GM19468 (cell line): ENCODE measurements at regions not wholly inside any gene's neighbourhood (a gene's known extent, or its start where the extent isn't known, plus 50 kb on each side); places are given as distances from the start of the nearest gene placed in this dataset.
"Not testable (repeated sequence)": the region's sequence is repeated elsewhere in the genome, so short reads cannot be mapped to it uniquely, and the experiment has no call there.

Experiments used
- ATAC-seq: cut with Tn5 transposase; IDR thresholded peaks from one replicate; pipeline ENCODE4 v1.9.1; 2021; ENCODE audit warnings: mild to moderate bottlenecking, moderate library complexity, moderate number of reproducible peaks; ENCODE audit not compliant: unreplicated experiment; ENCODE audit errors: extremely low read depth

DNA sequence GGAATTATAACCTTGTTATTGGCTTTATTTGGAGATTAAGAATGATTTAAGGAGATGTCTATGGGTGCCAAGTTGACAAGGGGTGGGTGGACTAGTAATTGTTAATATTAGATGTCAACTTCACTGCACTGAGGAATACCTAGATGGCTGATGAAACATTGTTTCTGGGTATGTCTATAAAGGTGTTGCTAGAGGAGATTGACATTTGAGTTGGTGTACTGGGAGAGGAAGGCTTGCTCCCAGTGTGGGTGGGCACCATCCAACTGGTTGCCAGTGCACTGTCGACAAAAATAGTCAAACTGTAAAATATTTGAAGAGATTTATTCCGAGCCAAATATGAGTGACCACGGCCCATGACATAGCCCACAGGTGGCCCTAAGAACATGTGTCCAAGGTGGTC lies 378.8 kb downstream of the NDFIP2 start:
- ATAC-seq, result no peak

DNA sequence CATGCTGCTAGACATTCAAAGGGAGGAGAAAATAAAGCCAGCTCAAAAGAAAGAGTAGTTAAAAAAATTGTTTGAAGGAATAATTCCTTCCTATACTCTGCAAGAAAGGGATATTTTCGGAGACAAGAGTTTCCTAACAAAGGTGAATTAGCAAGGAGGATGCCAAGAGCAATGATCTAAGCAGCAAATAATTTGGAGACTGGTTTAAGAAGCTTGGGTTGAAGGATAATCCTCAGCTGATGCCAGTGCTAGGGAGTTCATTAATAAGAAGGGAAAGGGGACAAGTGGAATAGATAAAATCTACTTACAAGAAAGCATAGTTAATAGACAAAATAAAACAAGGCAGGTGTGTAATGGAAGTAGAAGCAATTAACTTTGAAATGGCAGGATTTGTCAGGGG lies 372.3 kb downstream of the NDFIP2 start:
- ATAC-seq, result no peak

DNA sequence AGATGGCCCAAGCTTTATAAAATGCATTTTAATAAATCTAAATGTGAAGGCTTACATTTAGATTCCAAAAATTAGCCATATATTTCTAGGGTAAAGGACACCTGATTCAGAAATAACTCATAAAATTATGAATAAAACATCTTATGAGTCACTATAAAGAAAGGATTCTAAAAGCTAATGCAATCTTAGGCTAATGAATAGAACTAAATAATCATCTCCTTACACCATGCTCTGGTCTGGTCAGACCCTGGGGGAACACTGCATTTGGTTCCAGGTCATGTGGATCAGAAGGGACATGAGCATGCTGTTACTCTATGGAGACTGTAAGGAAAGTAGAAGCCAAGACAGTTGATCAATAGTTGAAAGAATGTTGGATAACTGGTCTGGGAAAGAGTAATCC lies 370.4 kb downstream of the NDFIP2 start:
- ATAC-seq, result no peak

DNA sequence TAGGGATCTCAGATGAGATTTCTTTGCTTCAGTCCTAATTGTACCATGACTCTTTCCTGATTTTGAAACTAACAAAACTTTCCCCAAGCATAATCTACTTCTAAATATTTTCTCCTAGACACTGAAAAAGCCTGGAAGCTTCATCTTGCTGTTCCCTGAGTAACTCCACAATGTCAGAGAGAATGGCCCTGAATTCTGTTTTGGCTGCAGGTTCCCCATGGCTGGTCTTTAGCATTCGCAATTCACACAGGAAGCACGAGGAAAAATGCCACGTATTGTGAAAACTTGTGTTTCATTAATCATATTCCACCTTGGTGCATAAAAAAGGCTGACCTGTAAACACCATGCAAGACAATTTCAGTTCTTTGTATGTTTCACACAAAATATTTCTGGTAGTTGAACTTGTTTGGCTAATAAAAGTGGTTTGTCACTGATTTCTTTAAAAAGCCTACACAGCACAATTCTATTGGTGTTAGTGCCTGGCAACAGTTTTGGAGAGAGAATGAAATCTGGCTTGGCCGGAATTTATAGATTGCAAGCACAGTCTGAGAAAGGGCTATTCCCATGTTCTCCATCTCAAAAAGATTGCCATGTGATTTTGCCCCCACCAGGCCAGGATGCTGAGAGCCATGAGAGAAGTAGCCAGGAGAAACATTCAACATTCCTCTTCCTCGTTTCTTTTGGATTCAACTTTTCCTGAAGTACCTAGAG lies 367.1 kb downstream of the NDFIP2 start:
- ATAC-seq, result no peak

DNA sequence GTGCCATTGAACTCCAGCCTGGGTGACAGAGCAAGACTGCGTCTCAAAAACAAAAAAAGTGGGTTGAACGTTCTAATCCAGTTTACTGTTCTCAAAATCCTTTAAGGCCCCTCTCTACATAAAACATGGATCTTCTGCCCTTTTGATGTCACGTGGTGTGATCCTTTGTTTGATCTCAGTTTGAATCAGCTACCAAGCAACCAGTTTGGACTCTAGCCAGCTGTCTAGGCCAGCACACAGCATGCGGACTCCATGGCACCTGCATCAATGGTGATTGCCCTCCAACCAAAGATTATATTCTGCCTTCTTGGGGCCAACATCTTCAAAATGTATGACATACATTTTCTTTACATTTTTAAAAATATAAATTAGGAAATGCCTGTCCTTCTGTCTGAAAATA lies 365.4 kb downstream of the NDFIP2 start:
- ATAC-seq, result no peak

DNA sequence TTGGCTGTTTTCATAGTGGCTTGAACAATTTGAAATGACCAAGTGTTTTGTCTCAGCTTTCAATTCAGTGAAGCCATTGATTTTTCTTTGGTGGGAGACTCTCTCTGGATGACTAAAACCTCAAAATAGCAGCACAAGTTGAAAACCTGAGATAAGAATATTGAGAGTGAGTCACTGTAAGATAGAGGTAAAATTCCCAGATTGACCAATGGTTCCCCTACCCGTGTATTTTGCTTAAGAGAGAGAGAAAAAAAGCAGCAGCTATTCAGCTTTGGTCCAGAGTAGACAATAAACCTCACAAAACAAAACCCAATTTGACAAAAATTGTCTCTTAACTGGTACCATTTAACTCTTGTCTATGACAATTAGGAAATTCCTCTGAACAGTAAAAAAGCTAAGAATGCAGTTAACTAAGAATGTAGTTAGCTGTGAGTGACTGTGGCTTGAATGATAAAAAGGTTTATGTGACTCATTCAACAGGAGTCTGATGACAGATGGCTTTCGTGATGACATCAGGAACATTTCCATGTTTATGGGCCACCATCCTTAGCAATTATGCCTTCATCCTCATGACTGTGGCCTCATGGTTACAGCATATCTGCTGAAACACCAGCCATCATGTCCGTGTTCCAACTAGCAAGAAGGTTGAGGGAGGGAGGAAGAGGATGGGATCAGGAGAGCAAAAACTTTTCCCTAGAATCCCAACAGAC lies 356.9 kb downstream of the NDFIP2 start:
- ATAC-seq, result no peak

DNA sequence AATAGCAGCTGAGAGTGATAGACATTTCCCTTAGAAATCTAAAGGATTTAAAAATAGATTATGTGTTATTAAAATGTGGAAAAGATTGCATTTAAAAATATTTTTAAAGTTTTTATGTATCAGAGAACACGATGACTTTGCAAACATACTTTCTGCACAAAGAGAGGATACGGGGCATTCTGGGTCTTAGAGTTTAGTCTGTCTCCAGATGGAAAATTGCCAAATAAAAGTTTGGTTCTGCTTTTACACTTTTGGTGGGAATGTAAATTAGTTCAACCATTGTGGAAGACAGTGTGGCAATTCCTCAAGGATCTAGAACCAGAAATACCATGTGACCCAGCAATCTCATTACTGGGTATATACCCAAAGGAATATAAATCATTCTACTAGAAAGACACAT lies 355.2 kb downstream of the NDFIP2 start:
- not testable (repeated sequence) for ATAC-seq

DNA sequence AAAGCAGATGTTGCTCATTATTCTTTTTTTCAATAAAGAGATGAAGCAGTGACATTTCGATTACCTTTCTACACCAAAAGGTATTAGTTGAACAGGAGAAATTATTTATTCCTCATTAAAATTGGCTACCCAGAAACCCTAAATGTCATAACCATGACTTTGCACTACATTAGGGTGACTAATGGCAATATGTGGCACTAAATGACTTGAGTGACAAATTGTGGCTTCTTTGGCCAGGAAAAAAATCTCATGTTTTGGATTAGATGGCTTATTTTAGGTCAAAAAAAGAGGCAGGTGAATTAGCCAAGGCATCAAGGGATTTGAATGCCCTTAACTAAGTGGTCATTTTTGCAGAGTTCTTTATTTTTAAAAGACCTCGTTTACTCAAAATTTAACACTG lies 353.9 kb downstream of the NDFIP2 start:
- ATAC-seq, result no peak

DNA sequence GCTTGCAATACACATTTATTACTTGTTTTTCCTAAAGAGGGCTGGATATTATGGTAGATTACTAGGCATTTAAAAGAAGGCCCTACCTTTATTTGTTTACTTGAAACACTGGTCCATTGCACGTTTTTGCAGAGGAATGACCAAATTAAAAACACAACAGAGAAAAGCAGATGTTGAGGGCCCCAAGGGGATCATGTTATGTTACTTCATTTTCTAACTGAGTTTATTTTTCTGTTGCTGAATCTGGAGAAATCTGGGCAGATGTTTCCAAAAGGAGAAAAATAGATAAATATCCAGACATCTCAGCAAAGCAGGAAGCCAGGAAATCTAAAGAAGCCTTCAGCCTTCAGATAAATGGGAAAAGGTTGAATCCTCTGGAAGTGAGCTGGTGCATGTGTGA lies 353.0 kb downstream of the NDFIP2 start:
- no peak for ATAC-seq

DNA sequence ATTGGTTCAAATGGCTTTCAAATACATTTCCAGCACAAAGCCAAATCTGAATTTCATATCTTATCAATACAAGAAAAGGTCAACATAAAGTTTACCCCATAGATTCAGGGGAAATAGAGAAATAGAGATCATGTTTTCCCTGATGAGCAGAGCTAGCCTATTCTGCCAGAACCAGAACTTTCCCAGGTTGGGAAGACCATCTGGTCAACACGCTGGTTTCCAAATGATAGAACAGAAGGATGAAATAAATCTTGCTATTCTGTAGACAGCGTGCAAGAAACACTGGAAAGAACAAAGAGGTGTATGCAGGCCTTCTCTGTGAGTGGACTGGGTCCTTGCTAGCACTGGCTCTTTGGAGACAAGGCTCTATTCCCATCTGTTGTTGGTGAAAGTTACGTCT lies 350.6 kb downstream of the NDFIP2 start:
- ATAC-seq, result no peak

DNA sequence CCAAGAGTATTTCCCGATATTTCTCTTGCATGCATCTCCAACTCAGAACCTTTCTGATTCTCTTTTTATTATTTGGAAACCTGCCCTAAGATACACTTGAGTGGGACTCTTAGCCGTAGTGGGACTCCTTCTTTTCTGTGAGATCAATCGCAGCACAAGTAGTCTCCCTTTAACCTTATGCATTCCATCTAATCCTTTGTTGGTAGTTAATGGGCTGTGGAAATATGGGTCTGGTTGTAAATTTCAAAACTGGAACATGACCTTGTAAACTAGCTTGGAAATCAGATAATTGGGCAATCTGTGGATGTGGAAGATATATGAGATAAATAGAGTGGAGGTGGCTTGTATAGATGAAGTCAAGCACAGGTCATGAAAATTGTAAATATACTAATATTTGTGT lies 350.0 kb downstream of the NDFIP2 start:
- no peak for ATAC-seq

DNA sequence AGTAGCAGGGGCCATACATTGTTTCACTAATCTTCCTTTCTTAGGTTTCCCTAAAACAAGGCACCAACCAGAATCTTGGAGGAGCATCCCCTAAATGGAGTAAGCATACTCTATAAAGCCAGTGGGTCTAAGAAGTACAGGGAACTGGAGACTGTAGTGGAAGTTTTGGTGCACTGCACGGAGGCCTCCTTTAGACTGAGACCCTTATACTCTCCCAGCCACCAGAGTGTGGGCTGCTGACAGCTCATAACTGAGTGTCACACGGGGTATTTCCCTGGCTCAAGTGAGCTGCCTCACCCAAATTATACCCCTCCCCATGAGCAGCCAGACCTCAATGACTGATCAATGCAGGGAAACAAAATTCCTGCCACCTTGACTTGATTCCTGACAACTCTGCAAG lies 349.5 kb downstream of the NDFIP2 start:
- ATAC-seq, result no peak

DNA sequence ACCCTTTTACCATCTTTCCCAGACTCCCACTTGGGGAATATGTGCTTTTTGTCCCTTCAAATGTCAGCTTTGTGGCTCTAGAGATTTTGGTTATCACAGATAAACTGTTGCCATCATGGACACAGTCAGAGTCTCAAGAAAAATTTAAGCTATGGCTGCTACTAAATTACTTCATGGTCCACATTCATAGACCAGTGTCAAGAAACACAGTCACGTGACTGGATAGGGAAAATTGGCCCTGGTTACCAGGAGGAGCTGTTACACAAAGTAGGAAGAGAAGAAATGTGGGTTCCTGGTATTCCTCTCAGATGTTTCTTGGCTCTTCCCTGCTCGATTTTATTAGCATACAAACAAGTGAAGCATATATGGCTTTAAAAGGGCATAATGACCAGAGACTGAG lies 348.9 kb downstream of the NDFIP2 start:
- no peak for ATAC-seq

DNA sequence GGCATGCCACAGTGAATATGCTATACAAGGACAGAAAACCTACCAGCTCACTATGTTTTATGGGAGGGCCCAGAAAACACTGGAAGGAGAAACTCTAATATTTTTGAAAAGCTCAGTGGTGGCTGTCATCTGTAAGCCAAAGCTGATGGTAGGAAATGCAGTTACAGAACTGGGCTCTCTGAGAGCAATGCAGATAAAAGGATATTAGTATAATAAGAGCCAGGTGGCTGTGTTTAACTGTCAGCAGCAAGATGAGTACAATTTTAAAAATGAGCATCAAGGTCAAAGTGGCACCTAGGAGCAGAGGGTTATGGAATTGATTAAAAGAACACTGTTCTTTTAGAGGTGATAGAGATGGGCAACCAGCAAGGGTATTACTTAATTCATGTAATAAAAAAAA lies 345.0 kb downstream of the NDFIP2 start:
- ATAC-seq, result no peak

DNA sequence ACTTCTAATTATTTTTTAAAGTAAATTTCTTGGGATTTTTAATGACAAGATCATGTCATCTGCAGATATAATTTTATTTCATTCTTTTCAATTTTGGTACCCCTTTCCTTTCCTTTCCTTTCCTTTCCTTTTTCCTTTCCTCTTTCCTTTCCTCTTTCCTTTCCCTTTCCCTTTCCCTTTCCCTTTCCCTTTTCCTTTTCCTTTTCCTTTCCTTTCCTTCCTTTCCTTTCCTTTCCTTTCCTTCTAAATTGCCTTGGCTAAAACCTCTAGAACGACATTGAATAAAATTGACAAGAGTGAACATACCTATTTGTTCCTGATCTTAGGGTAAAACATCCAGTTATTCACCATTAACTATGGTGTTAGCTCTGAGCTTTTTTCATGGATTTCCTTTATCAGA lies 334.1 kb downstream of the NDFIP2 start:
- ATAC-seq, result no peak

DNA sequence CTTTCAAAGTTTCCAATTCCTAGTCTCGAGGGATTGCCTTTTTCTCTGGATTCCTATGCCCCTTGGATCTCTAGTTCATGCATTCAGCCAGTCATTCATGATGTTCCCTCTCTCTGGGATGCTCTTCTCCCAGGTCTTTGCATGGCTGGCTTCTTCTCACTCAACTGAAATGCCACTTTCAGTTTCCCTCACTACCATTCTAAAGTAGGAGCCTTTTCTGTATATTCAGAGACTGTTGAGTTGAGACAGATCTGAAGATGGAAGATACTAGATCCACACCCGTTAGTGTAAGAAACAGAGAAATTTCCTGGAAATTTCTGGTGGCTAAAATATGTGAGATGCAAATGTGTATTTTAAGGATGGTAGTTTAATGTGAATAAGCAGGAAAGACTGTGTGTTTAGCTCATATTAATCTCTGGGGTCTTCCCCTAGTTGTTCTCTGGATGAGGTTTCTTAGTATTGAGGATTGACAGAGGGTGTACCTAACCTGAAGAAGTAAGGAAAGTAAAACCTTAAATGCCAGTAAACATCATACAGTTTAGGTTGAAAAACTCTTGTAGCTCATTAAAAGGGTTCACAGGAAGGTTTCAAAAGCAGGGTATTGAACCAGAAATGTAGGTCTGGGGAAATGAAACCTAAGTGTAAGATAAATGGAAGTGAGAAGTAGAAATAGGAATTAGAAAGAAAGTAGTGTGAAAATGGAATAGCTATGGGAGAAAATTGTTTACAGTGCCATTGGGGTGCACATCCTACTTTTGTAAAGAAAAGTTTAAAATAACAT lies 331.3 kb downstream of the NDFIP2 start:
- peak; percentile 51 for ATAC-seq

DNA sequence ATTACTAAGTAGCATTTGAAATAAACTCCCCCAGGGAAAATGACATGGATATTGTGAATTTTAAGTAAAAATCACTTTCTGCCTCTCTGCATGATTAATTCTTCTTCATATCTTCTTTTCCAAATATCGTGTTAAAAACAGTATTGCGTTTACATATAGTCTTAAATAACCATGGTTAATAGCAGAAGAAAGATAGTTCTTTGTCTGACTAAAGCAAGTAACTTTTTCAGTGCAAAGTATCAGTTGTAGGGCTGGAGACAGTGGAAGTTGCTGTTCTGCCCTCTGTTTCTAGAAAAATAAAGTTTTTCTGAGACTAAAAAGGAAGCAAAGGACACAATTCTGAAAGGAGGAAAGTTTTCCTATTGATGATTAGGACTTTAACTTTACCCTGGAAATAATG lies 330.2 kb downstream of the NDFIP2 start:
- no peak for ATAC-seq

DNA sequence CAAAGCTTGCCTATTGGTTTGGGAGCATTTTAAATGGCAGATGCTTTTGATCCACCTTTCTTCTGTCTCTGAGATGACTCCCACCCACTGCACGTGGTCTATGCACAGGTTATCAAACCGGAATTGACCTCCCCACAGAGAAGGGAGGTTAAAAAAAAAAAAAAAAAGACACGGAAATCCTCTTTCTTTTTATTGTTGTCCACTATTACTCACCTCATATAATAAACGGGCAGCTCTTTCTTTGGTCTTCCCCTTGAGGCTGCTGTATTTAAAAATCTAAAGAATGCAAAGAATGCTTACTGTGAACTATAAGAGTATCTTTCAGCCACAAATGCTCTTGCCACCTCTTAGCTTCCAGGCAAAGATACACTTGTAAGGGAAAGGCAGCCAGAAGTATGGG lies 329.7 kb downstream of the NDFIP2 start:
- no peak for ATAC-seq

DNA sequence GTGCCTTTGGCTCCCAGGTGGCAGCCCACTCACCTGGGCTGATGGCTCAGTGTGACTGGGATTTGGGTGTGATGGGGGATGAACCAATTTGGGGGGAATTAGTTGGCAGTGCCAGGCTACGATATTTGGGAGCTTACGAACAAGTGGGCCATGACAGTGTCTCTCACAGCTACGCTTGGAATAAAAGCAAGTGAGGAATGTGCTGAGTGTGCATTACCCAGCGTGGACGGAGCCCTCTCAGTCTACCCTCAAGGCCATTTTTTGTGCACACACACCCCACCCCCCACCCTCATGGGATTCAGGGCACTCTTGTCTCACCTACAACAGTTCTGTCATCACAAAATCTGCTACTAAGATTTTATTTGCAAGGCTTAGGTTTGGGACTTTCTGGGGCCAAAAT lies 329.1 kb downstream of the NDFIP2 start:
- no peak for ATAC-seq

DNA sequence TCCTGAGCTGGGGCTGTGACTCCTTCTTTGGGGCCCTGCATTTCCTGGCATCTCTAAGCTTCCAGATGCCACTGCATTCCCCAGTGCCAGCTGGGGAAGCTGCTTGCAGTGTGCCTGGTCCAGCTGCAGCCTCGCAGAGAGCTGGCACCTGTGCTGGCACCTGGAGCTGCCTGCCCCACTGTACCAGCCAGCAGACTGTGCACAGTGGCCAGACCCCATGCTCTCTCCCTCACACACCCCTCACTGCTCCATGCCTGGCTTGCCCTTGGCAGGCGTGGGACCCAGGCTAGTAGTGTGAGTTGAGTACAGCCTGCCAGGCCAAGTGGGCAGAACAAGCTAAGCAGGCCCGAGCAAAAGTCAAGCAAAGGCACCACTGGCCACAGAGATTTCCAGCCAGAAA lies 327.5 kb downstream of the NDFIP2 start:
- ATAC-seq, result no peak

DNA sequence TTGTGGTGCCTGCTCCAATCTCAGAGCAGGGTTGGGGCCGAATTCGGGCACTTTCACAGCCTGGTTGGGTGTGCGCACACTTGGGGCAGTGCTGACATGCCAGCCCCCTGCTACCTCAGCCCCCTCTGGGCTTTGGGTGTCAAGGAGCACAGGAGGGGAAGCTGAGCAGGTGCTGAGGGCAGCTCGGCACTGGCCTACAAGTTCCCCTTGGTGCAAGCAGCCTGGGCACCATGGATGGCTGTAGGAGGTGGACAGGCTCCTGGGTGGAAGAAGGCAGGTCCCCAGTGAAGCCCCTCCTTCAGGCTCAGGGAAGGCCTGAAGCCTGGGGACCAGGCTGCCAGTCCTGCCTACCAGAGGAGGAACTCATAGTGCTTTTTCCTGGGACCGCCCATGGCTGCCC lies 326.6 kb downstream of the NDFIP2 start:
- no peak for ATAC-seq
